ENCODE measurements at regions not wholly inside any gene's neighbourhood (a gene's known extent, or its start where the extent isn't known, plus 50 kb on each side); places are given as distances from the start of the nearest gene placed in this dataset.

DNA sequence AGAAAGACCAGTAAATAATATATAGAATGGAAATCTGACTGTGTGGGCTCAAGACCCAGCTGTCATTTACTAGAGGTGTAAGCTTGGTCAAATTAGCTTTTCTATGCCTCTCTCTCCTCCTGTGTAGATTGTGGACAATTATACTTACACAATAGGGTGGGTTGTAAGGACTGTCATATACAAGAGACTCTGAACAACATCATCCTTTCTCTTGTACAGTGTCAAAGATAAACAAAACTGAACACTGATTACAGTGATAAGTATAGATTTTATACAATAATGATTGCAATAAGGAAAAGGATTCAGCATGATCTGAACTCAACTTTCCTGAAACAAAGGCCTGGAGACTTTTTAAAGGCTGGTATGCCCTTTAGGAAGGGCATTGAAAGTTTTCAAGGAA, 429.2 kb upstream of the HS3ST1 start:
- CTCF ChIA-PET = no interaction called here
- no peak for DNase-seq (ENCODE audit: low read depth in 1 of 2, low spot score in 1 of 2)
- no peak for ATAC-seq
- POLR2A ChIA-PET = no interaction called here
- FAIRE-seq = no peak
- no peaks in the 10 kb centered on the region for H3K9me3 ChIP-seq
- no peaks in the 10 kb centered on the region for H3K4me1 ChIP-seq
- TF ChIP-seq RCOR1 (IDR thresholded peaks at IDR 0.05; ENCODE audit: low read depth, low read length) (no peak), FOSL2 (IDR thresholded peaks at IDR 0.05) (no peak), FOSL2 (CRISPR knock-in tag; IDR thresholded peaks at IDR 0.05) (no peak), ZSCAN20 (CRISPR knock-in tag; IDR thresholded peaks at IDR 0.05) (no peak), CBX2 (IDR thresholded peaks at IDR 0.05; ENCODE audit: borderline replicate concordance, low read depth) (no peak), EHMT2 (IDR thresholded peaks at IDR 0.05; ENCODE audit: low read depth) (no peak), MYC (IDR thresholded peaks at IDR 0.05; ENCODE audit: borderline replicate concordance, low read length) (no peak), HDAC2 (IDR thresholded peaks at IDR 0.05) (no peak), KDM5A (IDR thresholded peaks at IDR 0.05) (no peak), BHLHE40 (IDR thresholded peaks at IDR 0.05; ENCODE audit: low read depth, low read length) (no peak), FOSB (CRISPR knock-in tag; IDR thresholded peaks at IDR 0.05) (no peak), RAD21 (conservative IDR thresholded peaks at IDR 0.05 in 1 of 2, IDR thresholded peaks at IDR 0.05 in 1 of 2) (no peak), HOXB13 (CRISPR knock-in tag; IDR thresholded peaks at IDR 0.05; ENCODE audit: low read depth) (no peak), JUN (IDR thresholded peaks at IDR 0.05) (no peak), RARB (CRISPR knock-in tag; IDR thresholded peaks at IDR 0.05) (no peak), JUNB (IDR thresholded peaks at IDR 0.05) (no peak), EP300 (IDR thresholded peaks at IDR 0.05) (no peak)
- TF ChIP-seq, protein P1, sequence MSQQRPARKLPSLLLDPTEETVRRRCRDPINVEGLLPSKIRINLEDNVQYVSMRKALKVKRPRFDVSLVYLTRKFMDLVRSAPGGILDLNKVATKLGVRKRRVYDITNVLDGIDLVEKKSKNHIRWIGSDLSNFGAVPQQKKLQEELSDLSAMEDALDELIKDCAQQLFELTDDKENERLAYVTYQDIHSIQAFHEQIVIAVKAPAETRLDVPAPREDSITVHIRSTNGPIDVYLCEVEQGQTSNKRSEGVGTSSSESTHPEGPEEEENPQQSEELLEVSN (IDR thresholded peaks at IDR 0.05; ENCODE audit: borderline replicate concordance, low read depth) = no peak
- TF ChIP-seq, protein P2, sequence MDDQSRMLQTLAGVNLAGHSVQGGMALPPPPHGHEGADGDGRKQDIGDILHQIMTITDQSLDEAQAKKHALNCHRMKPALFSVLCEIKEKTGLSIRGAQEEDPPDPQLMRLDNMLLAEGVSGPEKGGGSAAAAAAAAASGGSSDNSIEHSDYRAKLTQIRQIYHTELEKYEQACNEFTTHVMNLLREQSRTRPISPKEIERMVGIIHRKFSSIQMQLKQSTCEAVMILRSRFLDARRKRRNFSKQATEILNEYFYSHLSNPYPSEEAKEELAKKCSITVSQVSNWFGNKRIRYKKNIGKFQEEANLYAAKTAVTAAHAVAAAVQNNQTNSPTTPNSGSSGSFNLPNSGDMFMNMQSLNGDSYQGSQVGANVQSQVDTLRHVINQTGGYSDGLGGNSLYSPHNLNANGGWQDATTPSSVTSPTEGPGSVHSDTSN (IDR thresholded peaks at IDR 0.05) = no peak
- TF ChIP-seq, protein P3, sequence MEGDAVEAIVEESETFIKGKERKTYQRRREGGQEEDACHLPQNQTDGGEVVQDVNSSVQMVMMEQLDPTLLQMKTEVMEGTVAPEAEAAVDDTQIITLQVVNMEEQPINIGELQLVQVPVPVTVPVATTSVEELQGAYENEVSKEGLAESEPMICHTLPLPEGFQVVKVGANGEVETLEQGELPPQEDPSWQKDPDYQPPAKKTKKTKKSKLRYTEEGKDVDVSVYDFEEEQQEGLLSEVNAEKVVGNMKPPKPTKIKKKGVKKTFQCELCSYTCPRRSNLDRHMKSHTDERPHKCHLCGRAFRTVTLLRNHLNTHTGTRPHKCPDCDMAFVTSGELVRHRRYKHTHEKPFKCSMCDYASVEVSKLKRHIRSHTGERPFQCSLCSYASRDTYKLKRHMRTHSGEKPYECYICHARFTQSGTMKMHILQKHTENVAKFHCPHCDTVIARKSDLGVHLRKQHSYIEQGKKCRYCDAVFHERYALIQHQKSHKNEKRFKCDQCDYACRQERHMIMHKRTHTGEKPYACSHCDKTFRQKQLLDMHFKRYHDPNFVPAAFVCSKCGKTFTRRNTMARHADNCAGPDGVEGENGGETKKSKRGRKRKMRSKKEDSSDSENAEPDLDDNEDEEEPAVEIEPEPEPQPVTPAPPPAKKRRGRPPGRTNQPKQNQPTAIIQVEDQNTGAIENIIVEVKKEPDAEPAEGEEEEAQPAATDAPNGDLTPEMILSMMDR (IDR thresholded peaks at IDR 0.05) = no peak
- TF ChIP-seq, protein P4, sequence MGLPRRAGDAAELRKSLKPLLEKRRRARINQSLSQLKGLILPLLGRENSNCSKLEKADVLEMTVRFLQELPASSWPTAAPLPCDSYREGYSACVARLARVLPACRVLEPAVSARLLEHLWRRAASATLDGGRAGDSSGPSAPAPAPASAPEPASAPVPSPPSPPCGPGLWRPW (IDR thresholded peaks at IDR 0.05) = no peak
- no peak overlapping the region for H3K4me3 ChIP-seq
- H3K27ac ChIP-seq = no peak overlapping the region
- no peak overlapping the region for H3K4me2 ChIP-seq

DNA sequence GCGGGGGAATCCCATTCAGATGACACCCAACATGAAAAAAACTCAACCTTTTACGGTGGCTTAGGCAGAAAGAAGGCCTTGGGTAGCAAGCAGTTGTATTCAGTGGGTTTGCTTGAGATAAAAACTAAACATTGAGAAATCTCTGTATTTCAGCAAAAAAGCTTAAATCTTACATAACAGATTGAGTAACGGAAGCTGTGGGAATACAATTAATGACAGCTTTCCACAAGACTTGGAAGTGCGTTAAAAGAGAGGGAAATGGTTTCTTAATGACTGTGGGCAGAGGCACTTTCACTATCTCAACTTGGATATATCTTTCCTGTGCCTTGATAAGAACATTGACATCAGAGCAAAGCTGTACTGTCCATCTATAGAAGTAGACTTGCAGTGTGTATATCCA, 418.5 kb upstream of the HS3ST1 start:
- no peak for ATAC-seq
- no peak for FAIRE-seq
- Histone ChIP-seq H3K4me2 (no peak overlapping the region), H3K9me3 (no peaks in the 10 kb centered on the region), H3K27ac (no peak overlapping the region), H3K4me1 (no peaks in the 10 kb centered on the region), H3K4me3 (no peak overlapping the region)
- POLR2A ChIA-PET = no interaction called here
- DNase-seq (ENCODE audit: low read depth in 1 of 2, low spot score in 1 of 2) = no peak
- WGBS (ENCODE audit: missing lambda C conversion rate) = 36% methylated on average over 4 of the region's 4 CpGs
- no peak for TF ChIP-seq CHD4 (IDR thresholded peaks at IDR 0.05; ENCODE audit: borderline replicate concordance)
- TF ChIP-seq, protein P1 (IDR thresholded peaks at IDR 0.05; ENCODE audit: borderline replicate concordance, low read depth) = no peak
- no peak for TF ChIP-seq KDM1A (IDR thresholded peaks at IDR 0.05; ENCODE audit: low read depth)
- TF ChIP-seq EHF (CRISPR knock-in tag; IDR thresholded peaks at IDR 0.05) = no peak
- TF ChIP-seq ESRRA (IDR thresholded peaks at IDR 0.05; ENCODE audit: borderline replicate concordance, low read length) = no peak
- TF ChIP-seq FOSB (CRISPR knock-in tag; IDR thresholded peaks at IDR 0.05) = no peak
- TF ChIP-seq, protein P3 (IDR thresholded peaks at IDR 0.05) = no peak
- CTCF ChIA-PET = no interaction called here
